Activated CD4-positive, alpha-beta T cell treated with anti-CD3 and anti-CD28 coated beads for 36 hours (primary cell): ENCODE measurements at regions not wholly inside any gene's neighbourhood (a gene's known extent, or its start where the extent isn't known, plus 50 kb on each side); places are given as distances from the start of the nearest gene placed in this dataset.

Experiments used
- ATAC-seq: fragments of 200-7000 bp; cut with Tn5 transposase; one replicate; pipeline ENCODE4 v1.10.0; 2021; ENCODE audit warnings: mild to moderate bottlenecking, moderate library complexity
- CTCF ChIA-PET: fragments of 350-600 bp; sonication (Branson Sonifier 250); formaldehyde crosslinking; loops from one replicate; lab custom pipeline; 2021; ENCODE audit warnings: antibody characterized with exemption; lab: Charles Lee
- POLR2A ChIA-PET: fragments of 350-600 bp; sonication (Branson Sonifier 250); formaldehyde crosslinking; loops from one replicate; lab custom pipeline; 2021; ENCODE audit warnings: antibody characterized with exemption, inconsistent platforms; lab: Charles Lee
- DNase-seq: peaks from one replicate; pipeline ENCODE4 v3.0.0-alpha.2; 2020
- H3K27ac Mint-ChIP-seq: one replicate; pipeline ENCODE4 v1.8.0; 2021; ENCODE audit warnings: mixed read lengths
- H3K27me3 Mint-ChIP-seq: one replicate; pipeline ENCODE4 v1.8.0; 2021; ENCODE audit warnings: mixed read lengths
- H3K36me3 Mint-ChIP-seq: one replicate; pipeline ENCODE4 v1.8.0; 2021; ENCODE audit warnings: low read depth, mixed read lengths
- H3K4me1 Mint-ChIP-seq: one replicate; pipeline ENCODE4 v1.8.0; 2021; ENCODE audit warnings: mixed read lengths
- H3K4me3 Mint-ChIP-seq: one replicate; pipeline ENCODE4 v1.8.0; 2021; ENCODE audit warnings: mild to moderate bottlenecking, moderate library complexity, mixed read lengths
- H3K9me3 Mint-ChIP-seq: one replicate; pipeline ENCODE4 v1.8.0; 2021; ENCODE audit warnings: low read depth, mixed read lengths
- intact Hi-C, 2 experiments: fragments of 100-400 bp; cut with DNase I in 1 of 2; cut with micrococcal nuclease in 1 of 2; formaldehyde crosslinking; loops; one replicate each; pipeline versions ENCODE4 v1.14.2 to v1.15.1; 2022 to 2024; cut with DNase I, micrococcal nuclease

DNA sequence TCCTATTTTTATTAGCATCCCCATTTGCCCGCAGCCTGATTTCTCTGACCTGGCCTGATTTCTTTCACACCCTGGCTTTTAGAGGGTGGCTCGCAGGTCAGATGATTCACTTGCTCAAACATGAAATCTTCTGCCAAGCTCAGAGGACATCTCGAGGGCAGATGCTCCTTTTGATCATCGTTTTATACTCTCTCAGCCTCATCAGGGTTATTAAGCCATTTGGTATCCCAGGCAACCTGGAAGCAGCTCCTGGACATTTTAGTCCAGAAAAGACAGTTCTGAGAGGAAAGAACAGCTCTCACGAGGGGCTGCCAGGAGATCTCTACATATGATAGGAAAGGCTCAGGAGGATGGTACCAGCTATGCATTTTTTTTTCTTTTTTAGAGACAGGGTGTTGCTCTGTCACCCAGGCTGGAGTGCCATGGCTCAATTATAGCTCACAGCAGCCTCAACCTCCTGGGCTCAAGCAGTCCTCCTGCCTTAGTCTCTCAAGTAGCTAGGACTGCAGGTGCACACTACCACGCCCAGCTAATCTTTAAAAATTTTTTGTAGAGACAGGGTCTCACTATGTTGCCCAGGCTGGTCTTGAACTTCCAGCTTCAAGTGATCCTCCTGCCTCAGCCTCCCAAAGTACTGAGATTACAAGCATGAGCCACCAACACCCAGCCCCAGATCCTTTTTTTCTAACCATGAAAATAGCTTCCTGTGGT, 165.4 kb downstream of the KATNAL1 start:
- Mint-ChIP-seq H3K27ac (peak overlapping the region; percentile 84), H3K9me3 (peaks cover 3% of the 10 kb centered on the region), H3K4me3 (no peak overlapping the region), H3K36me3 (peaks cover 11% of the 10 kb centered on the region), H3K27me3 (no peaks in the 10 kb centered on the region), H3K4me1 (peaks cover 55% of the 10 kb centered on the region)
- DNase-seq (no peak), ATAC-seq (no peak)
- ChIA-PET CTCF (interaction anchor here (0.5 to 5.9 kb wide), 10 partner anchors 8 to 354 kb away, joined by 3 to 48 read pairs (median 4); no protein-coding TSS in a partner anchor), POLR2A (interaction anchor here (1.2 to 1.4 kb wide), 3 partner anchors 9 to 63 kb away, joined by 4 to 7 read pairs (median 6); no protein-coding TSS in a partner anchor)
- intact Hi-C loops = loop anchor here in 1 of 2 experiments (10.0 kb wide), 1 partner anchor 83 kb away; no protein-coding TSS in a partner anchor

DNA sequence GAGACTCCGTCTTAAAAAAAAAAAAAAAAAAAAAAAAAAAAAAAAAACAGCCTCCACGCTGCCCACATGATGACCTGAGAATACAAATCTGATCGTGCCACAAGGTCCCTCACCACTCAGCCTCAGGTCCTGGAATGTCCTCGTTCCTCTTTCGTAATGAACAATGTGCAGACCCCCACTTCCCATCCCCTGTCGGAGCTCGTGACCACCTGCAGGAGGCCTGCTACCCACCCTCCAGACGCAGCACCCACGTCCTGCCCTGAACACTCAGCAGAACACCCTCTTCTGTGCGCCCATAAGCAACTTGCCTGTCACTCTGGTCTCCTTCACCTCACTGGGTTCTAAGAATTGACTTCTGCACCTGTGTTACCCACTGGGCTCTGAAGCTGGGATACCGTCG, 166.4 kb downstream of the KATNAL1 start:
- no peak overlapping the region for H3K27ac Mint-ChIP-seq
- intact Hi-C loops = loop anchor here in 1 of 2 experiments (10.0 kb wide), 1 partner anchor 84 kb away; no protein-coding TSS in a partner anchor
- ChIA-PET CTCF (interaction anchor here (1.0 kb wide), 1 partner anchor 15 kb away, joined by 3 read pairs; no protein-coding TSS in a partner anchor), POLR2A (no interaction called here)
- no peak overlapping the region for H3K4me3 Mint-ChIP-seq
- peaks cover 3% of the 10 kb centered on the region for H3K9me3 Mint-ChIP-seq
- H3K27me3 Mint-ChIP-seq = no peaks in the 10 kb centered on the region
- no peak for DNase-seq
- peaks cover 45% of the 10 kb centered on the region for H3K4me1 Mint-ChIP-seq
- H3K36me3 Mint-ChIP-seq = peaks cover 11% of the 10 kb centered on the region
- no peak for ATAC-seq

DNA sequence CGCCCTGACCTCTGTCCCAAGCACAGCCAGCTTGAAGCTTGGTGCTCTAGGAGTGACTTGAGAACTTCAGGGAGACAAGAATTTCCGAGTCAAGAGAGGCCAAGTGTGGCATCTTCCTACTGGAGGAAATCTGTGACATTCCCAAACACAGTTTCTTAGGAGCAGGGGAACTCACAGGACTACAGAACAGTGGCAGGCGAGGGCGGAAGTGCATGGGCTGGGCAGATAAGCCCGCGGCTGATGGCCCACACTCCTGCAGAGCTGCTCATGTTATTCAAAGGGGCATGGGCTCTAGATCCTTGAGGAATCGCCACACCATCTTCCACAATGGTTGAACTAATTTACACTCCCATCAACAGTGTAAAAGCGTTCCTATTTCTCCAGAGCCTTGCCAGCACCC, 168.8 kb downstream of the KATNAL1 start:
- Mint-ChIP-seq H3K4me1 (peaks cover 22% of the 10 kb centered on the region), H3K27me3 (no peaks in the 10 kb centered on the region), H3K4me3 (no peak overlapping the region), H3K36me3 (no peaks in the 10 kb centered on the region), H3K9me3 (no peaks in the 10 kb centered on the region), H3K27ac (no peak overlapping the region)
- intact Hi-C loops = loop anchor here in 1 of 2 experiments (10.0 kb wide), 1 partner anchor 446 kb away; no protein-coding TSS in a partner anchor
- POLR2A ChIA-PET = no interaction called here
- DNase-seq = no peak
- CTCF ChIA-PET = no interaction called here
- ATAC-seq = no peak

DNA sequence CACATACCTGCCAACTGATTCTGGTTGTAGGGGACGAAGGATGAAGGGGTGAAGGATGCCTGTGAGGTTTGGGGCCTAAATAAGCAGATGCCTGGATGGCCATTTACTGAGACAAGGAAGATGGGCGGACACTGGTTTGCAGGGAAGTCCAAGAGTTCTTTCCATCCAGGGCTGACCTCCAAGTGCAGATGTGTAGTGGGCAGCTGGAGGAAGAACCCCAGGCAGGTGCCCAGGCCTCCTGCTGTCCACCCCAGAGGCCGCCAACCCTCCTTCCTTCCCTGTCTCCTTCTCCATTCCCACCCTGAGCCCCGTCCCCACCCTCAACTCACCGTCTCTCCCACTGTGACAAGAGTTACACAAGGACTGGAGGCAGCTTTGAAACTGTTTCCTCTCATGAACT, 171.5 kb downstream of the KATNAL1 start:
- no peak overlapping the region for H3K27ac Mint-ChIP-seq
- ChIA-PET POLR2A (no interaction called here), CTCF (interaction anchor here (0.7 kb wide), 1 partner anchor 171 kb away, joined by 3 read pairs; no protein-coding TSS in a partner anchor)
- H3K4me3 Mint-ChIP-seq = no peak overlapping the region
- intact Hi-C loops = loop anchor here in 1 of 2 experiments (10.0 kb wide), 1 partner anchor 449 kb away; no protein-coding TSS in a partner anchor
- ATAC-seq (no peak), DNase-seq (no peak)
- H3K27me3 Mint-ChIP-seq = no peaks in the 10 kb centered on the region
- H3K9me3 Mint-ChIP-seq = no peaks in the 10 kb centered on the region
- peaks cover 12% of the 10 kb centered on the region for H3K4me1 Mint-ChIP-seq
- no peaks in the 10 kb centered on the region for H3K36me3 Mint-ChIP-seq

DNA sequence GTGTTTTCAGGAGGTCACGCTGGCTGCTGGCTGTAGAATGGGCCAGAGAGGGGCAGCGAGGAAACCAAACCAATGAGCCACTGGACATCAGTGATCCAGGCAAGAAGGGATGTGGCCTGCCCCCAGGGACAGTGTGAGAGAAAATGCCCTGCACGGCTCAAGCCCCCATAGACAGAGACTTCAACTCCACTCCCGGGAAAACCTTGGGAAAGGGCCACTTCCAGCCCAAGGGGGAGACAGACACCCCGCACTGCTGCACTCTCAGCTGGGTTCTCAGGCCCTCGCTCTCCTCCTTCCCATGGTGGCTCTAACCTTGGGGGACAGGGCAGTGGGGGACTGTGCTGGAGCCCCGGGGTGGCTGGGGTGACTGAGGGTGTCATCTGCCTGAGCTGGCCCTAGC, 172.0 kb downstream of the KATNAL1 start:
- H3K9me3 Mint-ChIP-seq = no peaks in the 10 kb centered on the region
- POLR2A ChIA-PET = no interaction called here
- ATAC-seq = no peak
- no peaks in the 10 kb centered on the region for H3K27me3 Mint-ChIP-seq
- no peak for DNase-seq
- intact Hi-C loops = loop anchor here in 1 of 2 experiments (10.0 kb wide), 1 partner anchor 449 kb away; no protein-coding TSS in a partner anchor
- H3K27ac Mint-ChIP-seq = no peak overlapping the region
- H3K4me1 Mint-ChIP-seq = peaks cover 12% of the 10 kb centered on the region
- no peaks in the 10 kb centered on the region for H3K36me3 Mint-ChIP-seq
- no peak overlapping the region for H3K4me3 Mint-ChIP-seq
- CTCF ChIA-PET = interaction anchor here (5.8 kb wide), 1 partner anchor 22 kb away, joined by 114 read pairs; no protein-coding TSS in a partner anchor

DNA sequence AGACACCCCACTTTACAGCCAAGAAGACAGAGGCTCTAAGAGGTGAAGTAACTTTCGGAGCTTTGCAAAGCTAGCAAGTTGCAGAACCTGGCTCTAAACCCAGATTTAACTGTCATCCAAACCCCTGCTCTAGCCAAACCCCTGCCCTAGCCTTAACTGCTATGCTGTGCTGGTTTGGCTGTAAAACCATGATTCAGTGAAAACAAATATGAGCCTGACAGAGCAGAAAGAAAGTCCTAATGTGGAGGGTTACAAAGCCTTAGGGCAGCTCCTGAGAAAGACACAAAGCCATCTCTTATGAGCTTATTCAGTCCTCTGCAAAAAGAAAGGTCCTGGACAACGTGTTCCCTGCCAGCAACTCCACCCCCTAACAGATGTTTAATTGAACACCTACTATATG, 172.8 kb downstream of the KATNAL1 start:
- CTCF ChIA-PET = interaction anchor here (0.6 to 5.8 kb wide), 7 partner anchors 8 to 364 kb away, joined by 3 to 114 read pairs (median 6); no protein-coding TSS in a partner anchor
- H3K27ac Mint-ChIP-seq = no peak overlapping the region
- no peak for DNase-seq

GRCh38 chr13:30133996-30134395, 173.4 kb downstream of the KATNAL1 start:
- ChIA-PET CTCF (interaction anchor here (0.6 to 5.8 kb wide), 10 partner anchors 8 to 804 kb away, joined by 3 to 114 read pairs (median 7); no protein-coding TSS in a partner anchor), POLR2A (no interaction called here)
- no peak overlapping the region for H3K27ac Mint-ChIP-seq
- no peak for DNase-seq
- no peak overlapping the region for H3K4me3 Mint-ChIP-seq
- no peak for ATAC-seq
- H3K4me1 Mint-ChIP-seq = peaks cover 12% of the 10 kb centered on the region
- no peaks in the 10 kb centered on the region for H3K36me3 Mint-ChIP-seq
- no peaks in the 10 kb centered on the region for H3K9me3 Mint-ChIP-seq
- intact Hi-C loops = loop anchor here (2.0 to 10.0 kb wide), 4 partner anchors 201 to 908 kb away; no protein-coding TSS in a partner anchor
- no peaks in the 10 kb centered on the region for H3K27me3 Mint-ChIP-seq

More for the DNA sequence above, 172.8 kb downstream of the KATNAL1 start:
- POLR2A ChIA-PET = no interaction called here
- intact Hi-C loops = loop anchor here (5.0 to 10.0 kb wide), 2 partner anchors 450 to 908 kb away; no protein-coding TSS in a partner anchor
- no peaks in the 10 kb centered on the region for H3K9me3 Mint-ChIP-seq
- H3K4me3 Mint-ChIP-seq = no peak overlapping the region
- H3K4me1 Mint-ChIP-seq = peaks cover 12% of the 10 kb centered on the region
- H3K36me3 Mint-ChIP-seq = no peaks in the 10 kb centered on the region
- ATAC-seq = no peak
- no peaks in the 10 kb centered on the region for H3K27me3 Mint-ChIP-seq

GRCh38 chr13:30133554-30133912, 173.8 kb downstream of the KATNAL1 start:
- Mint-ChIP-seq H3K27me3 (no peaks in the 10 kb centered on the region), H3K36me3 (no peaks in the 10 kb centered on the region), H3K9me3 (no peaks in the 10 kb centered on the region), H3K4me3 (no peak overlapping the region), H3K4me1 (peaks cover 12% of the 10 kb centered on the region), H3K27ac (peak overlapping the region; percentile 51)
- DNase-seq (no peak), ATAC-seq (no peak)
- ChIA-PET CTCF (interaction anchor here (0.6 to 5.8 kb wide), 10 partner anchors 9 to 805 kb away, joined by 3 to 114 read pairs (median 7); no protein-coding TSS in a partner anchor), POLR2A (no interaction called here)
- intact Hi-C loops = loop anchor here (2.0 to 10.0 kb wide), 4 partner anchors 201 to 909 kb away; no protein-coding TSS in a partner anchor

GRCh38 chr13:30132623-30133553, 174.5 kb downstream of the KATNAL1 start:
- Mint-ChIP-seq H3K36me3 (no peaks in the 10 kb centered on the region), H3K27ac (peak overlapping the region; percentile 79), H3K4me1 (peaks cover 12% of the 10 kb centered on the region), H3K4me3 (no peak overlapping the region), H3K9me3 (no peaks in the 10 kb centered on the region), H3K27me3 (no peaks in the 10 kb centered on the region)
- DNase-seq (peak; percentile 99), ATAC-seq (peak; percentile 99)
- ChIA-PET CTCF (interaction anchor here (0.5 to 5.8 kb wide), 79 partner anchors 9 to 674 kb away, joined by 3 to 114 read pairs (median 4); partner anchors contain the start of gene UBL3), POLR2A (interaction anchor here (0.9 to 1.0 kb wide), 4 partner anchors 9 to 325 kb away, joined by 3 to 6 read pairs (median 4); no protein-coding TSS in a partner anchor)
- intact Hi-C loops = loop anchor here (1.0 to 10.0 kb wide), 13 partner anchors 25 to 909 kb away; partner anchors contain the start of gene KATNAL1 (in 1 of the 2)

GRCh38 chr13:30129411-30129810, 177.9 kb downstream of the KATNAL1 start:
- no peaks in the 10 kb centered on the region for H3K36me3 Mint-ChIP-seq
- H3K9me3 Mint-ChIP-seq = no peaks in the 10 kb centered on the region
- peaks cover 12% of the 10 kb centered on the region for H3K4me1 Mint-ChIP-seq
- ChIA-PET POLR2A (no interaction called here), CTCF (interaction anchor here (0.7 to 4.3 kb wide), 6 partner anchors 13 to 609 kb away, joined by 3 to 60 read pairs (median 4); no protein-coding TSS in a partner anchor)
- ATAC-seq (no peak), DNase-seq (no peak)
- no peaks in the 10 kb centered on the region for H3K27me3 Mint-ChIP-seq
- no peak overlapping the region for H3K4me3 Mint-ChIP-seq
- intact Hi-C loops = no loop called here
- H3K27ac Mint-ChIP-seq = no peak overlapping the region
